Gastroesophageal sphincter (tissue), 4 donors: ENCODE measurements at regions not wholly inside any gene's neighbourhood (a gene's known extent, or its start where the extent isn't known, plus 50 kb on each side); places are given as distances from the start of the nearest gene placed in this dataset.
A peak's percentile ranks its signal among the peaks of the same experiment; 100 is the strongest.

ENCODE experiments used
- ATAC-seq: fragments of 150-250 bp; one replicate; pipeline ENCODE4 v1.9.1; 2016; ENCODE audit warnings: mild to moderate bottlenecking, moderate library complexity
- H3K27ac ChIP-seq, 4 donors: fragments of 200-600 bp; sonication (generic) in 3 of 4; 1 replicate in 3 of 4; 2 replicates in 1 of 4; pipeline ENCODE4 v1.5.1; 2016 to 2019
- H3K27me3 ChIP-seq: fragments of 200-600 bp; sonication (generic); one replicate; pipeline ENCODE4 v1.5.1; 2019
- H3K36me3 ChIP-seq, 2 donors: fragments of 200-600 bp; sonication (generic); one replicate each; pipeline ENCODE4 v1.5.1; 2019; ENCODE audit warnings: control low read depth in 1 of 2
- H3K4me1 ChIP-seq, 3 donors: fragments of 200-600 bp; sonication (generic); 1 replicate in 2 of 3; 2 replicates in 1 of 3; pipeline ENCODE4 v1.5.1; 2016 to 2019; ENCODE audit warnings: control low read depth in 2 of 3
- H3K4me3 ChIP-seq, 2 donors: fragments of 200-600 bp; sonication (generic); one replicate each; pipeline ENCODE4 v1.5.1; 2019; ENCODE audit warnings: mild to moderate bottlenecking in 1 of 2, moderate library complexity in 1 of 2
- H3K9me3 ChIP-seq, 3 donors: fragments of 200-600 bp; sonication (generic); one replicate each; pipeline ENCODE4 v1.5.1; 2017 to 2019; ENCODE audit warnings: control low read depth in 2 of 3
- CTCF ChIP-seq, 4 experiments: fragments of 200-600 bp in 2 of 4; fragments of 450-650 bp in 2 of 4; sonication (generic) in 1 of 4; IDR thresholded peaks; one replicate each; pipeline ENCODE4 v1.5.1; 2017 to 2019; ENCODE audit warnings: antibody characterized with exemption in 4 of 4, mild to moderate bottlenecking in 2 of 4, moderate library complexity in 2 of 4
- EP300 ChIP-seq: sonication (generic); formaldehyde crosslinking; IDR thresholded peaks from one replicate; pipeline ENCODE4 v1.6.1; 2017; ENCODE audit warnings: antibody characterized with exemption, mild to moderate bottlenecking
- POLR2A ChIP-seq, 2 donors: fragments of 450-650 bp; IDR thresholded peaks; one replicate each; pipeline ENCODE4 v1.6.1; 2017; ENCODE audit warnings: antibody characterized with exemption in 2 of 2, mild to moderate bottlenecking in 2 of 2, moderate library complexity in 1 of 2
- POLR2AphosphoS5 ChIP-seq: sonication (generic); formaldehyde crosslinking; IDR thresholded peaks from one replicate; pipeline ENCODE4 v1.6.1; 2017; ENCODE audit warnings: antibody characterized with exemption
- WGBS, 2 donors: methylation state at CpG; one replicate each; pipeline ENCODE4 v1.1.5; 2018; ENCODE audit warnings: low coverage in 1 of 2; 5-methylcytosine and 5-hydroxymethylcytosine counted together
- small RNA-seq, 4 donors: library from RNA; depleted of rRNA; stranded (forward); fragments of <200 nt; gene quantifications; one replicate each; pipeline ENCODE3, GENCODE V24; 2016

GRCh38 chr7:96388166-96388565 is 66.3 kb upstream of the SLC25A13 start:
- Histone ChIP-seq H3K36me3 (no peaks in the 10 kb centered on the region), H3K27me3 (no peaks in the 10 kb centered on the region), H3K4me3 (no peak overlapping the region), H3K4me1 (peaks cover 0 to 3% (median 0%) of the 10 kb centered on the region in 3 donors), H3K27ac (peak overlapping the region in 2 of 4 donors; percentile 31 to 59), H3K9me3 (no peaks in the 10 kb centered on the region)
- WGBS, 2 donors: 8 to 23% methylated on average over 2 of the region's 2 CpGs
- no peak for TF ChIP-seq POLR2A (IDR thresholded peaks at IDR 0.05)
- no peak for TF ChIP-seq CTCF (IDR thresholded peaks at IDR 0.05)
- no peak for TF ChIP-seq POLR2AphosphoS5
- TF ChIP-seq EP300: no peak
- ATAC-seq: no peak

GRCh38 chr7:96380111-96380512 is 58.2 kb upstream of the SLC25A13 start:
- H3K27me3 ChIP-seq: peaks cover 4% of the 10 kb centered on the region
- ATAC-seq: no peak
- no peak overlapping the region for H3K4me3 ChIP-seq
- no peaks in the 10 kb centered on the region for H3K9me3 ChIP-seq
- no peaks in the 10 kb centered on the region for H3K4me1 ChIP-seq
- TF ChIP-seq POLR2AphosphoS5: no peak
- no peak for TF ChIP-seq EP300
- TF ChIP-seq POLR2A (IDR thresholded peaks at IDR 0.05): no peak
- TF ChIP-seq CTCF (IDR thresholded peaks at IDR 0.05): no peak
- H3K27ac ChIP-seq: no peak overlapping the region
- WGBS, 2 donors: 19% methylated on average over 3 of the region's 5 CpGs; no CpG with 5 or more reads in 1 of the 2 donors
- no peaks in the 10 kb centered on the region for H3K36me3 ChIP-seq

- H3K9me3 ChIP-seq: no peaks in the 10 kb centered on the region
- no peak for TF ChIP-seq CTCF (IDR thresholded peaks at IDR 0.05)
- no peak for TF ChIP-seq POLR2AphosphoS5
- no peak for TF ChIP-seq EP300
- TF ChIP-seq POLR2A (IDR thresholded peaks at IDR 0.05): no peak
- H3K36me3 ChIP-seq: no peaks in the 10 kb centered on the region
- no peak for ATAC-seq
- H3K27me3 ChIP-seq: peaks cover 4% of the 10 kb centered on the region
- H3K4me3 ChIP-seq: no peak overlapping the region
- no peaks in the 10 kb centered on the region for H3K4me1 ChIP-seq
- H3K27ac ChIP-seq: no peak overlapping the region
These were observed 55.5 kb upstream of the SLC25A13 start for GRCh38 chr7:96377399-96377798.

Small RNAs in the stretch of these regions (small RNA-seq; reads per million reads assigned to genes)
- 0 reads per million in 4 donors for gene RNU7-188P
